ENCODE measurements at regions not wholly inside any gene's neighbourhood (a gene's known extent, or its start where the extent isn't known, plus 50 kb on each side); places are given as distances from the start of the nearest gene placed in this dataset.

DNA sequence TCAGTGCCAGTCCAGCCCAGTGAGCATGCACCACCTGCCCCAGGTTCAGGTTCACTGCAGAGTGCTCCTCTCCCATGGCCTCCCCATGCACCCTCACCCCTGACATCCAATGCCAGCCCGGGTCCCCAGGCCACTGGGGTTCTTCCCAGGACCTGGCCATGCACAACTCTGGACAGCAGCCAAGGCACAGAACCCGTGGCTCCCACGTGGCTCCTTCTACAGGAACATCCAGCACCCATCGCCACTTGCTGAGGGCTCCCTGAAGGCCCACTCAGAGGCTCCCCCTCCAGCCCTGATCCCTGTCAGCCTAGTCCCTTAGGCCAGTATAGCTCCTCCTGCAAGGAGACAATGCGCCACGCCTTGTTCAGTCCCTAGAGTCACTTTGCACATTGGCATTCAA lies 110.8 kb downstream of the IRX2 start:
- TF ChIP-seq EP300 (IDR thresholded peaks at IDR 0.05) = no peak
- no peak for TF ChIP-seq CTCF (IDR thresholded peaks at IDR 0.05)
- TF ChIP-seq POLR2A (IDR thresholded peaks at IDR 0.05) = no peak
- no peak for TF ChIP-seq POLR2AphosphoS5 (IDR thresholded peaks at IDR 0.05)
